Ascending aorta (tissue), 2 donors: ENCODE measurements at regions not wholly inside any gene's neighbourhood (a gene's known extent, or its start where the extent isn't known, plus 50 kb on each side); places are given as distances from the start of the nearest gene placed in this dataset.

ENCODE experiments used
- DNase-seq, 2 donors: peaks; one replicate each; pipeline ENCODE4 v3.0.0-alpha.2; 2019; ENCODE audit warnings: low spot score in 2 of 2
- H3K27ac ChIP-seq, 2 donors: fragments of 200-600 bp; sonication (generic); one replicate each; pipeline ENCODE4 v1.5.1; 2016 to 2017; ENCODE audit warnings: mild to moderate bottlenecking in 1 of 2
- H3K27me3 ChIP-seq: fragments of 200-600 bp; sonication (generic); one replicate; pipeline ENCODE4 v1.5.1; 2017
- H3K36me3 ChIP-seq, 2 donors: fragments of 200-600 bp; sonication (generic); one replicate each; pipeline ENCODE4 v1.5.1; 2016
- H3K4me1 ChIP-seq, 2 donors: fragments of 200-600 bp; sonication (generic); one replicate each; pipeline ENCODE4 v1.5.1; 2016 to 2017; ENCODE audit warnings: mild to moderate bottlenecking in 1 of 2
- H3K4me3 ChIP-seq, 2 donors: fragments of 200-600 bp; sonication (generic); one replicate each; pipeline ENCODE4 v1.5.1; 2016 to 2017; ENCODE audit warnings: mild to moderate bottlenecking in 1 of 2
- H3K9me3 ChIP-seq, 2 donors: fragments of 200-600 bp; sonication (generic); one replicate each; pipeline ENCODE4 v1.5.1; 2016
- CTCF ChIP-seq, 3 experiments: fragments of 200-600 bp in 2 of 3; fragments of 450-650 bp in 1 of 3; sonication (generic) in 2 of 3; IDR thresholded peaks; one replicate each; pipeline ENCODE4 v1.5.1; 2016 to 2019; ENCODE audit warnings: antibody characterized with exemption in 3 of 3, mild to moderate bottlenecking in 1 of 3, moderate library complexity in 1 of 3
- intact Hi-C: fragments of 100-400 bp; cut with DNase I; formaldehyde crosslinking; loops from one replicate; pipeline ENCODE4 v1.15.1; 2023

- TF ChIP-seq CTCF (IDR thresholded peaks at IDR 0.05): no peak
- no peaks in the 10 kb centered on the region for H3K4me1 ChIP-seq
- no peak for DNase-seq
- H3K27me3 ChIP-seq: no peaks in the 10 kb centered on the region
- no peak overlapping the region for H3K27ac ChIP-seq
- no peaks in the 10 kb centered on the region for H3K36me3 ChIP-seq
- intact Hi-C loops: no loop called here
- H3K9me3 ChIP-seq: peaks cover 0 to 5% of the 10 kb centered on the region in 2 donors
- no peak overlapping the region for H3K4me3 ChIP-seq
Observed at GRCh38 chr14:104378698-104379113, 200.9 kb upstream of the C14orf180 start.

GRCh38 chr14:104382361-104383087, 197.0 kb upstream of the C14orf180 start:
- Histone ChIP-seq H3K27ac (no peak overlapping the region), H3K4me1 (no peaks in the 10 kb centered on the region), H3K27me3 (no peaks in the 10 kb centered on the region), H3K9me3 (peaks cover 0 to 5% of the 10 kb centered on the region in 2 donors), H3K4me3 (no peak overlapping the region), H3K36me3 (no peaks in the 10 kb centered on the region)
- no peak for TF ChIP-seq CTCF (IDR thresholded peaks at IDR 0.05)
- intact Hi-C loops: no loop called here
- DNase-seq: no peak

GRCh38 chr14:104383088-104383995, 196.2 kb upstream of the C14orf180 start:
- DNase-seq: peak in 1 of 2 donors; percentile 4
- Histone ChIP-seq H3K36me3 (no peaks in the 10 kb centered on the region), H3K4me1 (no peaks in the 10 kb centered on the region), H3K27me3 (no peaks in the 10 kb centered on the region), H3K9me3 (peaks cover 0 to 5% of the 10 kb centered on the region in 2 donors), H3K27ac (no peak overlapping the region), H3K4me3 (no peak overlapping the region)
- no peak for TF ChIP-seq CTCF (IDR thresholded peaks at IDR 0.05)
- intact Hi-C loops: no loop called here

- Histone ChIP-seq H3K27ac (no peak overlapping the region), H3K27me3 (no peaks in the 10 kb centered on the region), H3K4me1 (no peaks in the 10 kb centered on the region), H3K36me3 (no peaks in the 10 kb centered on the region), H3K9me3 (peaks cover 0 to 5% of the 10 kb centered on the region in 2 donors), H3K4me3 (no peak overlapping the region)
- peak in 1 of 2 donors; percentile 7 for DNase-seq
- TF ChIP-seq CTCF (IDR thresholded peaks at IDR 0.05): no peak
- intact Hi-C loops: no loop called here
Observed at GRCh38 chr14:104383996-104384775, 195.4 kb upstream of the C14orf180 start.

GRCh38 chr14:104384776-104385071, 194.8 kb upstream of the C14orf180 start:
- intact Hi-C loops: no loop called here

More at GRCh38 chr14:104384776-104385071, 194.8 kb upstream of the C14orf180 start:
- peaks cover 0 to 5% of the 10 kb centered on the region in 2 donors for H3K9me3 ChIP-seq
- no peak overlapping the region for H3K4me3 ChIP-seq
- no peak for DNase-seq
- no peaks in the 10 kb centered on the region for H3K27me3 ChIP-seq
- no peaks in the 10 kb centered on the region for H3K36me3 ChIP-seq
- H3K27ac ChIP-seq: no peak overlapping the region
- no peaks in the 10 kb centered on the region for H3K4me1 ChIP-seq
- no peak for TF ChIP-seq CTCF (IDR thresholded peaks at IDR 0.05)
